ENCODE measurements at regions not wholly inside any gene's neighbourhood (a gene's known extent, or its start where the extent isn't known, plus 50 kb on each side); places are given as distances from the start of the nearest gene placed in this dataset.

DNA sequence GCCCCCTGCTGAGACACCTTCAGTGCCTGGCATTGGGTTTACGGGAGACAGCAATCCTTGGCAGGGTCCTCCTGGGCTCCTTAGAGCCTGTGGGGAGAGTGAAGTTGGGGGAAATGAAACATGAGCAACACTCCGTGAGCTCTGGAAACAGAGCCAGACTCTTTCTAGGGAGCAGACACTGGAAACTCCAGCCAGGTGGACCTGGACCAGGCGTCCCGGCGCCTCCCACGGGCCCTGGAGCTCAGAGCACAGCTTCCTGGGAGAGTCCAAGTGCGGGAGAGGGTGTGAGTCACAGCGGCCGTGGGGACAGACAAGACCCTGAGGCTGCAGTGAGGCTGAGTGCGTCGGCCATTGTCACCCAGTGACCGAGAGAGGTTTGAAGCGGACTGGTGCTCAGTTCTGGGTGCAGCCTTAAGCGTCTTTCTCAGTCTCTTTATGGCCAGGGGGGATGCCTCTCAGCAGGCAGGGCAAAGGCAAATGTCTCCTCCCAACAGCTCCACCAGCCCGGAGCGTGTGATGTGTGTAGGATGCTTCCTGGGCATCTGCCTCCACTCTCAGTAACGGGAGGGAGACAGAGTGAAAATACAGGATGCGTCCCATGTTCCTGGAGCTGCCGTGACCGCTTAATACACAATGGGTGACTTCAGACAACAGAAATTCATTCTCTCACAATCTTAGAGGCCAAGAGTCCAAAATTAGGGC lies 399.2 kb downstream of the SHANK2 start:
- TF ChIP-seq, protein P1, sequence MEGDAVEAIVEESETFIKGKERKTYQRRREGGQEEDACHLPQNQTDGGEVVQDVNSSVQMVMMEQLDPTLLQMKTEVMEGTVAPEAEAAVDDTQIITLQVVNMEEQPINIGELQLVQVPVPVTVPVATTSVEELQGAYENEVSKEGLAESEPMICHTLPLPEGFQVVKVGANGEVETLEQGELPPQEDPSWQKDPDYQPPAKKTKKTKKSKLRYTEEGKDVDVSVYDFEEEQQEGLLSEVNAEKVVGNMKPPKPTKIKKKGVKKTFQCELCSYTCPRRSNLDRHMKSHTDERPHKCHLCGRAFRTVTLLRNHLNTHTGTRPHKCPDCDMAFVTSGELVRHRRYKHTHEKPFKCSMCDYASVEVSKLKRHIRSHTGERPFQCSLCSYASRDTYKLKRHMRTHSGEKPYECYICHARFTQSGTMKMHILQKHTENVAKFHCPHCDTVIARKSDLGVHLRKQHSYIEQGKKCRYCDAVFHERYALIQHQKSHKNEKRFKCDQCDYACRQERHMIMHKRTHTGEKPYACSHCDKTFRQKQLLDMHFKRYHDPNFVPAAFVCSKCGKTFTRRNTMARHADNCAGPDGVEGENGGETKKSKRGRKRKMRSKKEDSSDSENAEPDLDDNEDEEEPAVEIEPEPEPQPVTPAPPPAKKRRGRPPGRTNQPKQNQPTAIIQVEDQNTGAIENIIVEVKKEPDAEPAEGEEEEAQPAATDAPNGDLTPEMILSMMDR (IDR thresholded peaks at IDR 0.05): no peak
- TF ChIP-seq ELF1 (IDR thresholded peaks at IDR 0.05) (no peak), EP300 (IDR thresholded peaks at IDR 0.05; ENCODE audit: borderline replicate concordance in 1 of 2, low read depth in 1 of 2, low read length in 1 of 2) (no peak)
- TF ChIP-seq, protein P2, sequence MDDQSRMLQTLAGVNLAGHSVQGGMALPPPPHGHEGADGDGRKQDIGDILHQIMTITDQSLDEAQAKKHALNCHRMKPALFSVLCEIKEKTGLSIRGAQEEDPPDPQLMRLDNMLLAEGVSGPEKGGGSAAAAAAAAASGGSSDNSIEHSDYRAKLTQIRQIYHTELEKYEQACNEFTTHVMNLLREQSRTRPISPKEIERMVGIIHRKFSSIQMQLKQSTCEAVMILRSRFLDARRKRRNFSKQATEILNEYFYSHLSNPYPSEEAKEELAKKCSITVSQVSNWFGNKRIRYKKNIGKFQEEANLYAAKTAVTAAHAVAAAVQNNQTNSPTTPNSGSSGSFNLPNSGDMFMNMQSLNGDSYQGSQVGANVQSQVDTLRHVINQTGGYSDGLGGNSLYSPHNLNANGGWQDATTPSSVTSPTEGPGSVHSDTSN (IDR thresholded peaks at IDR 0.05): no peak
- TF ChIP-seq, protein P3, sequence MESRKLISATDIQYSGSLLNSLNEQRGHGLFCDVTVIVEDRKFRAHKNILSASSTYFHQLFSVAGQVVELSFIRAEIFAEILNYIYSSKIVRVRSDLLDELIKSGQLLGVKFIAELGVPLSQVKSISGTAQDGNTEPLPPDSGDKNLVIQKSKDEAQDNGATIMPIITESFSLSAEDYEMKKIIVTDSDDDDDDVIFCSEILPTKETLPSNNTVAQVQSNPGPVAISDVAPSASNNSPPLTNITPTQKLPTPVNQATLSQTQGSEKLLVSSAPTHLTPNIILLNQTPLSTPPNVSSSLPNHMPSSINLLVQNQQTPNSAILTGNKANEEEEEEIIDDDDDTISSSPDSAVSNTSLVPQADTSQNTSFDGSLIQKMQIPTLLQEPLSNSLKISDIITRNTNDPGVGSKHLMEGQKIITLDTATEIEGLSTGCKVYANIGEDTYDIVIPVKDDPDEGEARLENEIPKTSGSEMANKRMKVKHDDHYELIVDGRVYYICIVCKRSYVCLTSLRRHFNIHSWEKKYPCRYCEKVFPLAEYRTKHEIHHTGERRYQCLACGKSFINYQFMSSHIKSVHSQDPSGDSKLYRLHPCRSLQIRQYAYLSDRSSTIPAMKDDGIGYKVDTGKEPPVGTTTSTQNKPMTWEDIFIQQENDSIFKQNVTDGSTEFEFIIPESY (IDR thresholded peaks at IDR 0.05; ENCODE audit: borderline replicate concordance, low read depth): no peak

All from SK-N-SH (cell line).